Cardiac fibroblast (primary cell): ENCODE measurements at regions not wholly inside any gene's neighbourhood (a gene's known extent, or its start where the extent isn't known, plus 50 kb on each side); places are given as distances from the start of the nearest gene placed in this dataset.

Experiments used
- DNase-seq, 2 donors: peaks; one replicate each; pipeline versions ENCODE4 v3.0.0 to v3.0.0-alpha.2; 2010; ENCODE audit warnings: low read depth in 2 of 2
- H3K4me3 ChIP-seq, 2 donors: replicated peaks in 1 of 2; 1 replicate in 1 of 2; 2 replicates in 1 of 2; pipeline ENCODE4 v1.5.1; 2011; ENCODE audit warnings: low read depth in 2 of 2, low read length in 2 of 2, mild to moderate bottlenecking in 2 of 2, moderate library complexity in 1 of 2
- CTCF ChIP-seq: IDR thresholded peaks from one replicate; pipeline ENCODE4 v1.5.1; 2011; ENCODE audit warnings: low read depth, mild to moderate bottlenecking, low read length, inconsistent platforms

GRCh38 chr17:72579990-72580320 is 459.1 kb downstream of the SOX9 start:
- no peak for DNase-seq
- no peak overlapping the region for H3K4me3 ChIP-seq
- TF ChIP-seq CTCF = no peak

DNA sequence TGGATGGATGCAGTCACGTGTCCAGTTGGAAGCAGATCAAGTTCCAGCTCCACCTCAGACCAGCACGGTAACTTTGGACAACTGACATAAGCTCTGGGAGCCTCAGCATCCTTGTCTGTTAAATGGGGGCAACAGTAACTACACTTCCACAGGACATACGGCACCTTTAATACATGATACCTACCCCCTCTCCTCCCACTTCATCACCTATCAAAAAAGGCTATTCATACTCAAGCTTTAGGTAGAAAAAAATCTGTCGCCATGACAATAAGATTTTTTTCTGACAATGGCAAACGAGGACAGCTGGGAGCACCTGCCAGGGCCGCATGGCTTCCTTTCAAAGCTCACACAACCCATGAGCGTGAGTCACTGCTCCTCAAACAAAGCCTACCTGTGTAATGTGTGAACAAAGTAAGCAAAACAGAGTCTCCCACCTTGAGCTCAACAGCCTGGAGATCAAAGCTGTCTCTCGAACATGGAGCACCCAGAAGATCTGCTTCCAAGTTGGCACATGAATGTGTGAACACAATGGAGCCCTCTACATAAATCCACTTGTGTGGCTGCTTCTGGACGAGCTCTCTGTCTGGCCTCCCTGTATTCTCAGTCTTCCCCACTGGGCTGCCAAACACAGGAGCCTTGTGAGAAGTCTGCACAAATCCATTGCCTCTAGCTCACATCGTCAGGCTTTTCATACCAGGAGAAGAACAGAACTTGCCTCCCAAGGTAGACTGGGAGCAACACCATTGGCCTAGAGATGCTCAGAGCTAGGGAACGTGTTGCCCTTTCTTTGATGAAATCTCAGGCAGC is 459.7 kb downstream of the SOX9 start:
- no peak for TF ChIP-seq CTCF
- DNase-seq = no peak
- H3K4me3 ChIP-seq = no peak overlapping the region

- no peak for TF ChIP-seq CTCF
- peak in 1 of 2 donors; percentile 28 for DNase-seq
- H3K4me3 ChIP-seq = no peak overlapping the region
These were observed 466.3 kb downstream of the SOX9 start for GRCh38 chr17:72587156-72587555.

GRCh38 chr17:72587773-72588511 is 467.1 kb downstream of the SOX9 start:
- H3K4me3 ChIP-seq = peak overlapping the region in 1 of 2 donors; percentile 13
- DNase-seq = peak; percentile 46 to 68
- TF ChIP-seq CTCF = no peak

DNA sequence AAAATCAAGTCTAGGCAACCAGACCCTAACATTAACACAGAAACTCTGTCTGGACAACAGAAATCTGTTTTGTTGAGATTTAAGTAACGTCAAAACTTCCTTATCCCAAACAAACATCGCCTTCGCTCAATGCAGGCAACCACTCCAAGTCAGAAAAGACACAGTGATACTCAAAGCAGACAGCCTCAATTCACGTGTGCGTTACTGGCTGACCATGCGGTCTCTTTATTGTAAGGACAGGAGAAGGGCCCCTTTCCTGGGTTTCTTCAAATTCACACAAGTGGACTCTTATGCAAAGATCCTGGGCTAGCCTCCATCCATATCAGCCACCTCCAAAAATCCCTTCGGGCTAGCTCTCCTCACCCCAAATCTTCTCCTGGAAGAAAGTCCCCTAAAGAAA is 467.7 kb downstream of the SOX9 start:
- TF ChIP-seq CTCF = no peak
- no peak overlapping the region for H3K4me3 ChIP-seq
- DNase-seq = peak in 1 of 2 donors; percentile 24

DNA sequence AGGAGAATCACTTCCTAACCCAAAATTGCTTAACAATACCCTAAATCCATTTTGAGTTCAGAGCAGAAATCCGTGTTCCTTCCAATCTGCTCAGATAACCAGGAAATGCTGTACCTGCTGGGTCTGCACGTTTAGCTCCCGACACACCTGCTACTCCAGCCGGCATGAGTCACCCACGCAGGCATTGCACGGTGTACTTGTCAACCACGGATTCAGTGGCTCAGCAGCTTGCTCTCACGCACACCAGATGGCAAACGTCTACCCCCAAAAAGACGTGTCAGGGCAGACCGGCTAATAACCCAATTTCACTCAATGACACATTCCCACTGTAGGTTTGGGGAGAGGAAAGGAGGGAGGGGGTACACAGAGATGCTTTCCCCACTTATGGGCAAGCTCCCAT is 468.1 kb downstream of the SOX9 start:
- peak overlapping the region in 1 of 2 donors; percentile 14 for H3K4me3 ChIP-seq
- no peak for TF ChIP-seq CTCF
- peak in 1 of 2 donors; percentile 78 for DNase-seq
